MM.1S (cell line): ENCODE measurements at regions not wholly inside any gene's neighbourhood (a gene's known extent, or its start where the extent isn't known, plus 50 kb on each side); places are given as distances from the start of the nearest gene placed in this dataset.

Experiments
- DNase-seq: peaks from one replicate; pipeline ENCODE4 v3.0.0-alpha.2; 2015
- H2AFZ ChIP-seq: fragments of 300-600 bp; sonication (generic); 2 replicates; pipeline ENCODE4 v1.6.0; 2016; ENCODE audit warnings: antibody characterized with exemption, low read length
- H3F3A ChIP-seq: fragments of 300-600 bp; sonication (generic); 2 replicates; pipeline ENCODE4 v1.6.1; 2016; ENCODE audit warnings: mild to moderate bottlenecking, antibody characterized with exemption, low read length, moderate library complexity, mixed read lengths; ENCODE audit not compliant: insufficient read depth
- H3K27ac ChIP-seq: fragments of 300-600 bp; sonication (generic); 2 replicates; pipeline ENCODE4 v1.5.1; 2016; ENCODE audit warnings: mild to moderate bottlenecking, low read length
- H3K27me3 ChIP-seq: fragments of 300-600 bp; sonication (generic); replicated peaks from 2 replicates; pipeline ENCODE4 v1.6.0; 2016; ENCODE audit warnings: low read length; ENCODE audit not compliant: insufficient read depth
- H3K36me3 ChIP-seq: fragments of 300-600 bp; sonication (generic); replicated peaks from 2 replicates; pipeline ENCODE4 v1.6.1; 2016; ENCODE audit warnings: mild to moderate bottlenecking, low read length, mixed read lengths; ENCODE audit not compliant: insufficient read depth
- H3K4me1 ChIP-seq: fragments of 300-600 bp; sonication (generic); 2 replicates; pipeline ENCODE4 v1.6.1; 2016; ENCODE audit warnings: low read length, mixed read lengths
- H3K4me2 ChIP-seq: fragments of 300-600 bp; sonication (generic); 2 replicates; pipeline ENCODE4 v1.6.0; 2016; ENCODE audit warnings: low read depth, low read length
- H3K4me3 ChIP-seq: fragments of 300-600 bp; sonication (generic); 2 replicates; pipeline ENCODE4 v1.5.1; 2016; ENCODE audit warnings: low read length, mixed read lengths
- H3K79me2 ChIP-seq: fragments of 300-600 bp; sonication (generic); 2 replicates; pipeline ENCODE4 v1.6.1; 2016; ENCODE audit warnings: mixed run types, low read length, mixed read lengths
- H3K9ac ChIP-seq: fragments of 300-600 bp; sonication (generic); 2 replicates; pipeline ENCODE4 v1.6.1; 2016; ENCODE audit warnings: low read length, mixed read lengths
- H3K9me2 ChIP-seq: fragments of 300-600 bp; sonication (generic); replicated peaks from 2 replicates; pipeline ENCODE4 v1.6.1; 2016; ENCODE audit warnings: mild to moderate bottlenecking, low read length, mixed read lengths; ENCODE audit not compliant: insufficient read depth
- H3K9me3 ChIP-seq: fragments of 300-600 bp; sonication (generic); replicated peaks from 2 replicates; pipeline ENCODE4 v1.6.1; 2016; ENCODE audit warnings: mild to moderate bottlenecking, low read length, mixed read lengths; ENCODE audit not compliant: insufficient read depth
- H4K20me1 ChIP-seq: fragments of 300-600 bp; sonication (generic); 2 replicates; pipeline ENCODE4 v1.6.1; 2016; ENCODE audit warnings: mild to moderate bottlenecking, low read length, moderate library complexity, mixed read lengths; ENCODE audit not compliant: insufficient read depth
- CTCF ChIP-seq: fragments of 300-600 bp; sonication (generic); IDR thresholded peaks from 2 replicates; pipeline ENCODE4 v1.5.1; 2016; ENCODE audit warnings: antibody characterized with exemption, low read length, mixed read lengths
- EZH2 ChIP-seq: fragments of 300-600 bp; sonication (generic); optimal IDR thresholded peaks from 2 replicates; pipeline ENCODE3; 2017; ENCODE audit warnings: low read depth, mild to moderate bottlenecking, antibody characterized with exemption, low read length, mixed read lengths
- EZH2phosphoT487 ChIP-seq: fragments of 300-600 bp; sonication (generic); IDR thresholded peaks from 2 replicates; pipeline ENCODE4 v1.6.1; 2018; ENCODE audit warnings: antibody characterized with exemption, low read length

- no peak overlapping the region for H2AFZ ChIP-seq
- no peaks in the 10 kb centered on the region for H3K27me3 ChIP-seq
- H3K79me2 ChIP-seq = no peaks in the 10 kb centered on the region
- H3K4me1 ChIP-seq = no peaks in the 10 kb centered on the region
- no peaks in the 10 kb centered on the region for H3K36me3 ChIP-seq
- no peak overlapping the region for H3K9ac ChIP-seq
- H3K9me3 ChIP-seq = no peaks in the 10 kb centered on the region
- no peaks in the 10 kb centered on the region for H3K9me2 ChIP-seq
- DNase-seq = no peak
- no peaks in the 10 kb centered on the region for H4K20me1 ChIP-seq
- no peak for TF ChIP-seq EZH2phosphoT487
- no peak overlapping the region for H3K4me2 ChIP-seq
- H3K4me3 ChIP-seq = no peak overlapping the region
- no peaks in the 10 kb centered on the region for H3F3A ChIP-seq
- no peak overlapping the region for H3K27ac ChIP-seq
Observed at GRCh38 chr2:120826716-120827410, 91.2 kb downstream of the GLI2 start.

GRCh38 chr2:120828066-120828465 lies 92.4 kb downstream of the GLI2 start:
- Histone ChIP-seq H3K9me2 (no peaks in the 10 kb centered on the region), H3K4me2 (no peak overlapping the region), H3F3A (no peaks in the 10 kb centered on the region), H3K4me3 (no peak overlapping the region), H4K20me1 (no peaks in the 10 kb centered on the region), H3K36me3 (no peaks in the 10 kb centered on the region), H3K27me3 (no peaks in the 10 kb centered on the region), H3K9me3 (no peaks in the 10 kb centered on the region), H3K79me2 (no peaks in the 10 kb centered on the region), H3K4me1 (no peaks in the 10 kb centered on the region), H2AFZ (no peak overlapping the region), H3K9ac (no peak overlapping the region), H3K27ac (no peak overlapping the region)
- no peak for DNase-seq
- no peak for TF ChIP-seq EZH2phosphoT487
- no peak for TF ChIP-seq CTCF
- no peak for TF ChIP-seq EZH2

- no peak overlapping the region for H3K27ac ChIP-seq
- no peak overlapping the region for H3K4me3 ChIP-seq
- no peak overlapping the region for H2AFZ ChIP-seq
- DNase-seq = no peak
- TF ChIP-seq EZH2phosphoT487 = no peak
- no peak for TF ChIP-seq CTCF
- no peak for TF ChIP-seq EZH2
- no peaks in the 10 kb centered on the region for H3F3A ChIP-seq
- no peaks in the 10 kb centered on the region for H3K36me3 ChIP-seq
- no peaks in the 10 kb centered on the region for H3K4me1 ChIP-seq
- no peaks in the 10 kb centered on the region for H3K79me2 ChIP-seq
- no peaks in the 10 kb centered on the region for H4K20me1 ChIP-seq
- no peaks in the 10 kb centered on the region for H3K27me3 ChIP-seq
- H3K9me2 ChIP-seq = no peaks in the 10 kb centered on the region
- H3K9me3 ChIP-seq = no peaks in the 10 kb centered on the region
- H3K9ac ChIP-seq = no peak overlapping the region
- no peak overlapping the region for H3K4me2 ChIP-seq
Observed at GRCh38 chr2:120828829-120829632, 93.4 kb downstream of the GLI2 start.

- Histone ChIP-seq H3K9me3 (no peaks in the 10 kb centered on the region), H3K79me2 (no peaks in the 10 kb centered on the region), H2AFZ (no peak overlapping the region)
Observed at GRCh38 chr2:120829633-120830025, 94.0 kb downstream of the GLI2 start.

More at GRCh38 chr2:120829633-120830025, 94.0 kb downstream of the GLI2 start:
- no peak overlapping the region for H3K27ac ChIP-seq
- no peak overlapping the region for H3K4me2 ChIP-seq
- H3F3A ChIP-seq = no peaks in the 10 kb centered on the region
- H3K9ac ChIP-seq = no peak overlapping the region
- no peaks in the 10 kb centered on the region for H3K9me2 ChIP-seq
- no peaks in the 10 kb centered on the region for H3K4me1 ChIP-seq
- TF ChIP-seq CTCF (no peak), EZH2phosphoT487 (no peak), EZH2 (no peak)
- no peaks in the 10 kb centered on the region for H4K20me1 ChIP-seq
- no peaks in the 10 kb centered on the region for H3K36me3 ChIP-seq
- no peak overlapping the region for H3K4me3 ChIP-seq
- no peaks in the 10 kb centered on the region for H3K27me3 ChIP-seq
- DNase-seq = no peak
